HFF-Myc (cell line): ENCODE measurements at regions not wholly inside any gene's neighbourhood (a gene's known extent, or its start where the extent isn't known, plus 50 kb on each side); places are given as distances from the start of the nearest gene placed in this dataset.
A peak's percentile ranks its signal among the peaks of the same experiment; 100 is the strongest.

Experiments used
- DNase-seq: peaks from one replicate; pipeline ENCODE4 v3.0.0-alpha.2; 2011; ENCODE audit warnings: low read depth; ENCODE audit errors: extremely low read depth
- H3K4me3 ChIP-seq: replicated peaks from 2 replicates; pipeline ENCODE4 v1.5.1; 2011; ENCODE audit warnings: low read depth, mild to moderate bottlenecking, control low read depth, low read length
- CTCF ChIP-seq: IDR thresholded peaks from 2 replicates; pipeline ENCODE4 v1.5.1; 2012; ENCODE audit warnings: mild to moderate bottlenecking, low read depth, low read length, control low read depth; ENCODE audit errors: missing control alignments

DNA sequence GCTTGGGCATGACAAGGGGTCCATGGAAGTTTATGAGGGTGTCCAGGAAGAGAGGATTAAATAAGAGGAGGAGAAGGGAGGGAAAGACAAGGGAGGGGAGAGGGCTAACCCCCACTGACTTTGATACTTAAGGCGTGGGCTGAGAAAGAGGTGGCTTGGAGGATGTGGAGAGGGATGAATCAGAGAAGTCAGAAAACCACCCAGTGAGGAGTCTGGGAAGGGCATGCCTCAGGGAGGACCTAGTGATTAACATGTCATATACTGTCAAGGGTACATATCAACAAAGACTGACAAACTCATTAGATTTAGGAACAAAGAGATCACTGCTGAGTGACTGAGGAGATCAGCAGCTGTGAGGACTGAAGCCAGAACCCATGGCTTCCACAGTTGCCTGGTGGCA is 145.4 kb downstream of the IRX5 start:
- H3K4me3 ChIP-seq: no peak overlapping the region
- no peak for DNase-seq
- no peak for TF ChIP-seq CTCF

DNA sequence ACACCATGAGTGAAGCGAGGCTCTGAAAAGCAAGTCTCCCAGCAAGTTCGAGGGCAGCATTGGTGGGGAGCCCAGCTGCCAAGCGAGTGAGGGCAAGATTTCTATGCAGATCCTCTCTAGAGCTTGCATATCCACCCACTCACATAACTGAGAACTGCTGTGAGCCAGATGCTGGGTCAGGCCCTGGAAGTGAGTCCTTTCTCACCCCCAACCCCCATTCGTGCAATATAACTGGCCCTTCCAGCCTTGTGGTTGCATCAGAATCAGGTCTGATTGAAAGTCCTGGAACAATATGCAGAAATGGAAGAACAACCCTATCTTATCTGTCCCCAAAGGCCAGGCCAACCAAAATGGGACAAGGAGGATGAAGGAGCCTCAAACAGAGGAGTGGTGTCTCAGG is 146.6 kb downstream of the IRX5 start:
- no peak overlapping the region for H3K4me3 ChIP-seq
- TF ChIP-seq CTCF: no peak
- peak; percentile 39 for DNase-seq

- no peak for DNase-seq
- TF ChIP-seq CTCF: no peak
- H3K4me3 ChIP-seq: no peak overlapping the region
Measured at GRCh38 chr16:55078153-55078552, 147.5 kb downstream of the IRX5 start.

DNA sequence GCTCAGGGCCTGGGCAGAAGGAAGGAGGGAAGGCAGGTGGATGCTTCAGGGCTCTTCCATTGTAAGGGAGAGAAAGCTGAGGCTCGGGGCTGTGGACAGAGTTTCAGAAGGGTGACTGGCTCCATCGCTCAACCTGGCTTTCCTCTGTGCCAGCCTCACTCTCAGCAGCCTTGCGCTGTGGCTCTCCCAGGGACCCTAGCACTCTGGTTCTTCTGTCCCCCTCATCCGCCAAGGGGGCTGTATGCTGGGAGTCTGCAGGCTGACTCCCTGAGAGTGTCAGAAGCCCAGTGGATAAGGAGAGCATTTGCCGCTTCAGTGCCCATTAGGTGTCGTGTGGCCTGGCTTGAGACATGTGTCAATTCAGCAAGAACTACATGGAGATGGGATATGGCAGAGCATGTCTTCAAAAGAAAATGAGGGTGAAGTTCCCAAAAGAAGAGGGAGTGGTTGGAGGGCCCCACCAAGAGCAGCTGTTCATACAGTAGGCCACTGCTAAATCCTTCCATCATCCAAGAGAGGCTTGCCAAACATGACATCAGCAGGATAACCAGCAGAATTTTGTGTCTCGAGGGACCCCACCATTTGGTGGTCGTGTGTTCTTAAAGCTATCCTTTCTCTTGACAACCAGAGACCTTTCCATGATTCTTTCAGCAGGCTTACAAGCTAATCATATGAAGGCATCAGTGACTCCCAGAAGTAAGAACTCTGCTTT is 148.2 kb downstream of the IRX5 start:
- DNase-seq: no peak
- no peak for TF ChIP-seq CTCF
- H3K4me3 ChIP-seq: no peak overlapping the region

DNA sequence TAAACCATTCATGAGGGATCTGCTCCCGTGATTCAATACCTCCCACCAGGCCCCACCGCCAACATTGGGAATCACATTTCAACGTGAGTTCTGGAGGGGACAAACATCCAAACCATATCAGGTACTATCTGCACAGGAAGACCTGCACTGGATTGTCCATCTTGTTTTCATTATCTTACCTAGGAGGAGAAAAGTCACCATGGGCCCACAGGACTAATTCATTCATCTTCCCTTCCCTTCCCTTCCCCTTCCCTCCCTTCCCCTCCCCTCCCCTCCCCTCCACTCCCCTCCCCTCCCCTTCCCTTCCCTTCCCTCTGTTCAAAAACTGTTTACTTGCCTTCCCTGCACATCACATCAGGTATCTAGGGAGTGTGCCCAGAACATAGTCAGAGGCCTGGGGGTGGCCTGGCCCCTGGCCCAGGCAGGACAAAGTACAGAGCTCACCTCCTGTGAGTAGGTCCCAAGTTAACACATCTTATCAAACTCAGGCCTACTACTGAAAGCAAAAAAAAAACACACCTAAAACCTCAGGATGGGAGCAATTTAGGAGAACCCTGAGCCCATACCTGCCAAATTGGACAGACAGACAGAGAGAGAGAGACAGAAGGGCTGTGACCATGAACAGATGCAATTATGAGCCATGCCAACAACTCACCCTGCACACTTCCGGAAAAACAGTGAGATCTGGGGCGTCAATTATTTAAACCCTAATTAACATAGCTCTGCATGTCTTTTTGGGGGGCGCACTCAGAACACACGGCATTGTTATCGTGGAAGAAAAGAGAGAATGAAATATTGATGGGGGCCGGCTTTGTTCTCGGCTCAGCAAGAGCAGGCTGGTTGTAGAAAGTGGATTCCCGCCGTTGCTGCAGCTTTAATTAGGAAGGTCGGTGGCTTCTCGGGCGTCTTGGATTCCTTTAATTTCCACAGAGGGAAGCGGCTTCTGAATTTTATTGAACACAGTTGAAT is 151.2 kb downstream of the IRX5 start:
- H3K4me3 ChIP-seq: no peak overlapping the region
- DNase-seq: no peak
- TF ChIP-seq CTCF: no peak

DNA sequence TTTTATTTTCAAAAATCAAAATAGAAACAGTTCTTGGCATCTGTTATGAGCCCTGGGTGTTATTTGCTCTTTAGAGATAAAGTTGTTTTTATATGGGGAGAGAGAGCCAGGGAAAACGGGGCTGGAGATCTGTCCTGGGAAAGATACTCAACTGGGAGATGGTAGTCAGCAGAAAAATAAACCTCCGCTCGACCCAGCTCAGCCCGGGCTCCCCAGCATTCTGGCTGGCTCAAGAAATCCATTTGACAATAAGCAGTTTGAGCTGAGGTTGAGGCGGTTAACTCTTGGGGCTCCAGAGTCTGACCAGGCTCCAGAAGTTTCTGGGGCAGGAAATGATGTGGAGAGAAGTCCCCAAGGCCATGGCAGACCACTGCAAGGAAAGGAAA is 151.9 kb downstream of the IRX5 start:
- no peak overlapping the region for H3K4me3 ChIP-seq
- TF ChIP-seq CTCF: no peak
- no peak for DNase-seq
